ENCODE measurements at regions not wholly inside any gene's neighbourhood (a gene's known extent, or its start where the extent isn't known, plus 50 kb on each side); places are given as distances from the start of the nearest gene placed in this dataset.

DNA sequence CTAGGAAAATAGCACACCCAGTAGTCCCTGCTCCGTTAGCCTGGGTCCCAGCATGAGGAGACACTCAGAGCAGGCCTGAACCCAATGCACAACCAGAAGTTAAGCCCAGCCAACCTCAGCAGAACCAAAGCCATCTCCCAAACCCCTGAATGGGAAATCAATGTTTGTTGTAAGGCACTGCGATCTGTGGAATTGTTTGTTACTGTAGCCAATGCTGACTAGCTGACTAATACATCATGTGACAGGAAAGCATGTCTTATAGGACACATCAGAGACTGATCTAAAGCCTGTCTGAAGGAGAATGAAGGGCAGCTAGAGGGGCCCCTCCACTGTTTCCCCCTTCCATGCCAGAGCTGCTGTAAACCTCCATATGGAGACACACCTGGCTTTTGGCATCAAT lies 96.4 kb downstream of the MARCHF4 start:
- no peaks in the 10 kb centered on the region for H3K36me3 ChIP-seq (ENCODE audit: control insufficient read depth, insufficient read depth, low read length)
- H3K4me3 ChIP-seq (ENCODE audit: low read depth, low read length), result no peak overlapping the region
- POLR2A ChIA-PET, result no interaction called here
- DNase-seq (ENCODE audit: low read depth), result no peak
- H3K27me3 ChIP-seq (ENCODE audit: control insufficient read depth, insufficient read depth, low read length), result no peaks in the 10 kb centered on the region
- TF ChIP-seq CTCF (IDR thresholded peaks at IDR 0.05; ENCODE audit: insufficient read depth, low read depth, low read length), result no peak
- CTCF ChIA-PET, result interaction anchor here (1.1 kb wide), 1 partner anchor 128 kb away, joined by 3 read pairs; no protein-coding TSS in a partner anchor

- ChIA-PET CTCF (interaction anchor here (0.5 kb wide), 1 partner anchor 10 kb away, joined by 3 read pairs; no protein-coding TSS in a partner anchor), POLR2A (no interaction called here)
- no peak overlapping the region for H3K4me3 ChIP-seq (ENCODE audit: low read depth, low read length)
- no peak for TF ChIP-seq CTCF (IDR thresholded peaks at IDR 0.05; ENCODE audit: insufficient read depth, low read depth, low read length)
- no peaks in the 10 kb centered on the region for H3K36me3 ChIP-seq (ENCODE audit: control insufficient read depth, insufficient read depth, low read length)
- no peaks in the 10 kb centered on the region for H3K27me3 ChIP-seq (ENCODE audit: control insufficient read depth, insufficient read depth, low read length)
- no peak for DNase-seq (ENCODE audit: low read depth)
Measured at GRCh38 chr2:216274194-216274840, 98.0 kb downstream of the MARCHF4 start.

DNA sequence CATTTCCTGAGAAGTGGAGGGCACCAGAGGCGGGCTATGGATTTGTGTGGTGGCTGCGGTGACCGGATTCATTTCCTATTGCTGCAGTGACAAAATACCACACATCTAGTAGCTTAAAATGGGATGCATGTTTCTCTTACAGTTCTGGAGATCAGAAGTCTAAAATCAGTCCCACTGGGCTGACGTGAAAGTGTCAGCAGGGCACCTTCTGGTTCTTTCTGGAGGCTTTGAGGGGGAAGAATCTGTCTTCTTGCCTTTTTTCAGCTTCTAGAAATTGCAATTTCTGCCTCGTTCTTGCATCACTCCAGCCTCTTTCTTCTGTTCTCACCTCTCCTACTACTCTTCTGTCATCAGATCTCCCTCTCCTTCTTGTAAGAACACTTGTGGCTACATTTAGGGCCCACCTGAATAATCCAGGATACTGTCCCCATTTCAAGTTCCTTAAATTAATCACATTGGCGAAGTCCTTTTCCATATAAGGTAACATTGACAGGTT lies 111.2 kb downstream of the MARCHF4 start:
- Histone ChIP-seq H3K4me3 (ENCODE audit: low read depth, low read length) (no peak overlapping the region), H3K27me3 (ENCODE audit: control insufficient read depth, insufficient read depth, low read length) (no peaks in the 10 kb centered on the region), H3K36me3 (ENCODE audit: control insufficient read depth, insufficient read depth, low read length) (peaks cover 1% of the 10 kb centered on the region)
- ChIA-PET CTCF (interaction anchor here (1.3 to 1.6 kb wide), 2 partner anchors 8 to 11 kb away, joined by 4 to 5 read pairs; no protein-coding TSS in a partner anchor), POLR2A (no interaction called here)
- no peak for DNase-seq (ENCODE audit: low read depth)
- no peak for TF ChIP-seq CTCF (IDR thresholded peaks at IDR 0.05; ENCODE audit: insufficient read depth, low read depth, low read length)

- ChIA-PET POLR2A (no interaction called here), CTCF (interaction anchor here (1.6 kb wide), 1 partner anchor 11 kb away, joined by 4 read pairs; no protein-coding TSS in a partner anchor)
- H3K27me3 ChIP-seq (ENCODE audit: control insufficient read depth, insufficient read depth, low read length), result no peaks in the 10 kb centered on the region
- H3K36me3 ChIP-seq (ENCODE audit: control insufficient read depth, insufficient read depth, low read length), result peaks cover 1% of the 10 kb centered on the region
- TF ChIP-seq CTCF (IDR thresholded peaks at IDR 0.05; ENCODE audit: insufficient read depth, low read depth, low read length), result no peak
- DNase-seq (ENCODE audit: low read depth), result no peak
- H3K4me3 ChIP-seq (ENCODE audit: low read depth, low read length), result no peak overlapping the region
Measured at GRCh38 chr2:216260629-216261028, 111.7 kb downstream of the MARCHF4 start.

DNA sequence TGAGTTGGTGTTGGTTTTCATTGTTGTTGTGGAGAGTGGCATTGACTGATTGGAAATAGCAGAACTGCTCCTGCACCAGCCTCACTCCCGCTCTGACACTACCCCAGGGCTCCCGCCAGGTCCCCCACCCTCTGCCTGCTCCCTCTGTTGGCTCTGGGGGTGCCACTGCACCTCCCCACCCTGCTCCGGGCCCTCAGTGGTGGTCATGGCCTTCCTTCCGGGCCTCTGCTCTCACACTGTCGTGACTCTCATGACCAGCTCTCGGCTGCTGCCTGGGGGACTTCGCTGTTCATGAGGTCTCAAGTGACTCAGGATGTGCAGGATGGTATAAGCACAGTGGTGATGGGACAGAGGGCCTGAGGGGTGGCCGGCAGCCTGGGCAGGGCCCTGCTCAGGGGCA lies 113.2 kb downstream of the MARCHF4 start:
- Histone ChIP-seq H3K36me3 (ENCODE audit: control insufficient read depth, insufficient read depth, low read length) (peaks cover 1% of the 10 kb centered on the region), H3K4me3 (ENCODE audit: low read depth, low read length) (no peak overlapping the region), H3K27me3 (ENCODE audit: control insufficient read depth, insufficient read depth, low read length) (no peaks in the 10 kb centered on the region)
- no peak for TF ChIP-seq CTCF (IDR thresholded peaks at IDR 0.05; ENCODE audit: insufficient read depth, low read depth, low read length)
- DNase-seq (ENCODE audit: low read depth), result no peak
- ChIA-PET CTCF (no interaction called here), POLR2A (no interaction called here)

Measured in BJ (cell line).